Activated naive CD8-positive, alpha-beta T cell treated with anti-CD3 and anti-CD28 coated beads, Interleukin-2, amount 50 U/mL, for 24 hours (primary cell): ENCODE measurements at regions not wholly inside any gene's neighbourhood (a gene's known extent, or its start where the extent isn't known, plus 50 kb on each side); places are given as distances from the start of the nearest gene placed in this dataset.

Experiments
- ATAC-seq: fragments of 150-1000 bp; cut with Tn5 transposase; one replicate; pipeline ENCODE4 v1.10.0; 2021
- DNase-seq: peaks from one replicate; pipeline ENCODE4 v3.0.0; 2021
- H3K27ac Mint-ChIP-seq: one replicate; pipeline ENCODE4 v1.8.0; 2021; ENCODE audit warnings: mild to moderate bottlenecking, mixed read lengths
- H3K27me3 Mint-ChIP-seq: one replicate; pipeline ENCODE4 v1.8.0; 2021; ENCODE audit warnings: mixed read lengths
- H3K36me3 Mint-ChIP-seq: one replicate; pipeline ENCODE4 v1.8.0; 2021; ENCODE audit warnings: low read depth, mixed read lengths
- H3K4me1 Mint-ChIP-seq: one replicate; pipeline ENCODE4 v1.8.0; 2021; ENCODE audit warnings: mixed read lengths
- H3K4me3 Mint-ChIP-seq: one replicate; pipeline ENCODE4 v1.8.0; 2021; ENCODE audit warnings: mild to moderate bottlenecking, moderate library complexity, mixed read lengths
- H3K9me3 Mint-ChIP-seq: one replicate; pipeline ENCODE4 v1.8.0; 2021; ENCODE audit warnings: mixed read lengths

GRCh38 chr3:162168715-162169114, 672.1 kb downstream of the OTOL1 start:
- no peaks in the 10 kb centered on the region for H3K4me1 Mint-ChIP-seq
- H3K4me3 Mint-ChIP-seq, result no peak overlapping the region
- ATAC-seq (no peak), DNase-seq (no peak)
- no peaks in the 10 kb centered on the region for H3K27me3 Mint-ChIP-seq
- no peaks in the 10 kb centered on the region for H3K36me3 Mint-ChIP-seq
- H3K27ac Mint-ChIP-seq, result no peak overlapping the region
- peaks cover 4% of the 10 kb centered on the region for H3K9me3 Mint-ChIP-seq

- H3K36me3 Mint-ChIP-seq, result no peaks in the 10 kb centered on the region
- DNase-seq, result no peak
These were observed 674.0 kb downstream of the OTOL1 start for GRCh38 chr3:162170581-162170980.

GRCh38 chr3:162171970-162172369, 675.4 kb downstream of the OTOL1 start:
- H3K4me1 Mint-ChIP-seq, result no peaks in the 10 kb centered on the region
- H3K4me3 Mint-ChIP-seq, result no peak overlapping the region
- peaks cover 4% of the 10 kb centered on the region for H3K9me3 Mint-ChIP-seq
- H3K27me3 Mint-ChIP-seq, result no peaks in the 10 kb centered on the region
- ATAC-seq (no peak), DNase-seq (no peak)
- no peaks in the 10 kb centered on the region for H3K36me3 Mint-ChIP-seq
- H3K27ac Mint-ChIP-seq, result no peak overlapping the region

More at GRCh38 chr3:162170581-162170980, 674.0 kb downstream of the OTOL1 start:
- H3K9me3 Mint-ChIP-seq, result peaks cover 4% of the 10 kb centered on the region
- ATAC-seq, result no peak
- H3K27me3 Mint-ChIP-seq, result no peaks in the 10 kb centered on the region
- H3K4me1 Mint-ChIP-seq, result no peaks in the 10 kb centered on the region
- H3K27ac Mint-ChIP-seq, result no peak overlapping the region
- no peak overlapping the region for H3K4me3 Mint-ChIP-seq

- Mint-ChIP-seq H3K9me3 (peaks cover 4% of the 10 kb centered on the region), H3K27ac (no peak overlapping the region), H3K4me1 (no peaks in the 10 kb centered on the region), H3K27me3 (no peaks in the 10 kb centered on the region), H3K4me3 (no peak overlapping the region), H3K36me3 (no peaks in the 10 kb centered on the region)
- no peak for ATAC-seq
- DNase-seq, result no peak
These were observed 678.5 kb downstream of the OTOL1 start for GRCh38 chr3:162175145-162175544.

GRCh38 chr3:162175878-162176277, 679.3 kb downstream of the OTOL1 start:
- Mint-ChIP-seq H3K4me3 (no peak overlapping the region), H3K9me3 (peaks cover 7% of the 10 kb centered on the region), H3K4me1 (no peaks in the 10 kb centered on the region), H3K36me3 (no peaks in the 10 kb centered on the region), H3K27me3 (no peaks in the 10 kb centered on the region), H3K27ac (no peak overlapping the region)
- DNase-seq, result no peak
- no peak for ATAC-seq

- ATAC-seq (no peak), DNase-seq (no peak)
- Mint-ChIP-seq H3K36me3 (no peaks in the 10 kb centered on the region), H3K27ac (no peak overlapping the region), H3K4me1 (no peaks in the 10 kb centered on the region), H3K9me3 (peaks cover 19% of the 10 kb centered on the region), H3K27me3 (no peaks in the 10 kb centered on the region), H3K4me3 (no peak overlapping the region)
These were observed 686.8 kb downstream of the OTOL1 start for GRCh38 chr3:162183440-162183839.

GRCh38 chr3:162192340-162193029, 695.9 kb downstream of the OTOL1 start:
- ATAC-seq (no peak), DNase-seq (no peak)
- no peaks in the 10 kb centered on the region for H3K4me1 Mint-ChIP-seq
- no peaks in the 10 kb centered on the region for H3K27me3 Mint-ChIP-seq
- H3K4me3 Mint-ChIP-seq, result no peak overlapping the region
- H3K9me3 Mint-ChIP-seq, result peaks cover 14% of the 10 kb centered on the region
- H3K27ac Mint-ChIP-seq, result no peak overlapping the region
- H3K36me3 Mint-ChIP-seq, result no peaks in the 10 kb centered on the region

GRCh38 chr3:162193148-162194095, 696.8 kb downstream of the OTOL1 start:
- Mint-ChIP-seq H3K36me3 (no peaks in the 10 kb centered on the region), H3K4me1 (no peaks in the 10 kb centered on the region), H3K27ac (no peak overlapping the region), H3K27me3 (no peaks in the 10 kb centered on the region), H3K4me3 (no peak overlapping the region), H3K9me3 (peaks cover 14% of the 10 kb centered on the region)
- ATAC-seq (no peak), DNase-seq (no peak)

GRCh38 chr3:162195147-162195546, 698.5 kb downstream of the OTOL1 start:
- peaks cover 14% of the 10 kb centered on the region for H3K9me3 Mint-ChIP-seq
- ATAC-seq (no peak), DNase-seq (no peak)
- H3K27ac Mint-ChIP-seq, result no peak overlapping the region
- no peak overlapping the region for H3K4me3 Mint-ChIP-seq
- H3K36me3 Mint-ChIP-seq, result no peaks in the 10 kb centered on the region
- H3K4me1 Mint-ChIP-seq, result no peaks in the 10 kb centered on the region
- no peaks in the 10 kb centered on the region for H3K27me3 Mint-ChIP-seq

GRCh38 chr3:162196964-162197363, 700.4 kb downstream of the OTOL1 start:
- no peaks in the 10 kb centered on the region for H3K4me1 Mint-ChIP-seq
- H3K27me3 Mint-ChIP-seq, result no peaks in the 10 kb centered on the region
- H3K4me3 Mint-ChIP-seq, result no peak overlapping the region
- no peaks in the 10 kb centered on the region for H3K36me3 Mint-ChIP-seq
- H3K27ac Mint-ChIP-seq, result no peak overlapping the region
- no peak for ATAC-seq
- no peak for DNase-seq
- H3K9me3 Mint-ChIP-seq, result peaks cover 7% of the 10 kb centered on the region

GRCh38 chr3:162200836-162201235, 704.2 kb downstream of the OTOL1 start:
- H3K9me3 Mint-ChIP-seq, result no peaks in the 10 kb centered on the region
- no peak for ATAC-seq

GRCh38 chr3:162206648-162207047, 710.0 kb downstream of the OTOL1 start:
- H3K4me1 Mint-ChIP-seq, result no peaks in the 10 kb centered on the region
- H3K36me3 Mint-ChIP-seq, result no peaks in the 10 kb centered on the region
- H3K9me3 Mint-ChIP-seq, result no peaks in the 10 kb centered on the region
- ATAC-seq (no peak), DNase-seq (no peak)
- H3K27ac Mint-ChIP-seq, result no peak overlapping the region
- no peaks in the 10 kb centered on the region for H3K27me3 Mint-ChIP-seq
- no peak overlapping the region for H3K4me3 Mint-ChIP-seq

More at GRCh38 chr3:162200836-162201235, 704.2 kb downstream of the OTOL1 start:
- DNase-seq, result no peak
- H3K27ac Mint-ChIP-seq, result no peak overlapping the region
- H3K4me1 Mint-ChIP-seq, result no peaks in the 10 kb centered on the region
- H3K4me3 Mint-ChIP-seq, result no peak overlapping the region
- H3K27me3 Mint-ChIP-seq, result no peaks in the 10 kb centered on the region
- H3K36me3 Mint-ChIP-seq, result no peaks in the 10 kb centered on the region

GRCh38 chr3:162211470-162211869, 714.9 kb downstream of the OTOL1 start:
- no peak for DNase-seq
- no peaks in the 10 kb centered on the region for H3K36me3 Mint-ChIP-seq
- no peak for ATAC-seq
- no peak overlapping the region for H3K4me3 Mint-ChIP-seq
- H3K27ac Mint-ChIP-seq, result no peak overlapping the region
- H3K27me3 Mint-ChIP-seq, result no peaks in the 10 kb centered on the region
- peaks cover 4% of the 10 kb centered on the region for H3K9me3 Mint-ChIP-seq
- H3K4me1 Mint-ChIP-seq, result no peaks in the 10 kb centered on the region

GRCh38 chr3:162213196-162213595, 716.6 kb downstream of the OTOL1 start:
- Mint-ChIP-seq H3K9me3 (peaks cover 4% of the 10 kb centered on the region), H3K4me1 (no peaks in the 10 kb centered on the region), H3K36me3 (no peaks in the 10 kb centered on the region), H3K4me3 (no peak overlapping the region), H3K27ac (no peak overlapping the region), H3K27me3 (no peaks in the 10 kb centered on the region)
- DNase-seq, result no peak
- ATAC-seq, result no peak

GRCh38 chr3:162213956-162214355, 717.3 kb downstream of the OTOL1 start:
- ATAC-seq (no peak), DNase-seq (no peak)
- Mint-ChIP-seq H3K27ac (no peak overlapping the region), H3K36me3 (no peaks in the 10 kb centered on the region), H3K27me3 (no peaks in the 10 kb centered on the region), H3K4me3 (no peak overlapping the region), H3K4me1 (no peaks in the 10 kb centered on the region), H3K9me3 (peaks cover 4% of the 10 kb centered on the region)
